ENCODE measurements at regions not wholly inside any gene's neighbourhood (a gene's known extent, or its start where the extent isn't known, plus 50 kb on each side); places are given as distances from the start of the nearest gene placed in this dataset.

GRCh38 chr7:138304071-138304320 is 156.1 kb upstream of the TRIM24 start:
- DNase-seq (ENCODE audit: extremely low spot score, unreplicated experiment) = no peak
- TF ChIP-seq CTCF (IDR thresholded peaks at IDR 0.05) = no peak
- H3K4me1 Mint-ChIP-seq (ENCODE audit: unreplicated experiment) = no peaks in the 10 kb centered on the region
- H3K27me3 Mint-ChIP-seq (ENCODE audit: unreplicated experiment) = no peaks in the 10 kb centered on the region
- H3K36me3 Mint-ChIP-seq (ENCODE audit: unreplicated experiment) = peaks cover 2% of the 10 kb centered on the region
- no peak overlapping the region for H3K27ac Mint-ChIP-seq (ENCODE audit: unreplicated experiment)
- H3K9me3 Mint-ChIP-seq (ENCODE audit: unreplicated experiment) = no peaks in the 10 kb centered on the region
- H3K4me3 Mint-ChIP-seq (ENCODE audit: unreplicated experiment) = no peak overlapping the region

- Mint-ChIP-seq H3K4me3 (ENCODE audit: unreplicated experiment) (no peak overlapping the region), H3K27me3 (ENCODE audit: unreplicated experiment) (no peaks in the 10 kb centered on the region), H3K27ac (ENCODE audit: unreplicated experiment) (no peak overlapping the region), H3K9me3 (ENCODE audit: unreplicated experiment) (no peaks in the 10 kb centered on the region), H3K36me3 (ENCODE audit: unreplicated experiment) (peaks cover 1% of the 10 kb centered on the region), H3K4me1 (ENCODE audit: unreplicated experiment) (no peaks in the 10 kb centered on the region)
- no peak for DNase-seq (ENCODE audit: extremely low spot score, unreplicated experiment)
- TF ChIP-seq CTCF (IDR thresholded peaks at IDR 0.05) = no peak
Observed at GRCh38 chr7:138307633-138308032, 152.4 kb upstream of the TRIM24 start.

GRCh38 chr7:138308136-138308535 is 151.9 kb upstream of the TRIM24 start:
- H3K4me3 Mint-ChIP-seq (ENCODE audit: unreplicated experiment) = no peak overlapping the region
- H3K9me3 Mint-ChIP-seq (ENCODE audit: unreplicated experiment) = no peaks in the 10 kb centered on the region
- no peaks in the 10 kb centered on the region for H3K27me3 Mint-ChIP-seq (ENCODE audit: unreplicated experiment)
- H3K36me3 Mint-ChIP-seq (ENCODE audit: unreplicated experiment) = no peaks in the 10 kb centered on the region
- no peak for TF ChIP-seq CTCF (IDR thresholded peaks at IDR 0.05)
- H3K27ac Mint-ChIP-seq (ENCODE audit: unreplicated experiment) = no peak overlapping the region
- DNase-seq (ENCODE audit: extremely low spot score, unreplicated experiment) = no peak
- H3K4me1 Mint-ChIP-seq (ENCODE audit: unreplicated experiment) = no peaks in the 10 kb centered on the region

GRCh38 chr7:138309186-138309585 is 150.9 kb upstream of the TRIM24 start:
- DNase-seq (ENCODE audit: extremely low spot score, unreplicated experiment) = no peak
- no peak for TF ChIP-seq CTCF (IDR thresholded peaks at IDR 0.05)
- Mint-ChIP-seq H3K27me3 (ENCODE audit: unreplicated experiment) (no peaks in the 10 kb centered on the region), H3K36me3 (ENCODE audit: unreplicated experiment) (no peaks in the 10 kb centered on the region), H3K9me3 (ENCODE audit: unreplicated experiment) (peaks cover 3% of the 10 kb centered on the region), H3K4me1 (ENCODE audit: unreplicated experiment) (peaks cover 5% of the 10 kb centered on the region), H3K27ac (ENCODE audit: unreplicated experiment) (no peak overlapping the region), H3K4me3 (ENCODE audit: unreplicated experiment) (no peak overlapping the region)

- H3K36me3 Mint-ChIP-seq (ENCODE audit: unreplicated experiment) = no peaks in the 10 kb centered on the region
- H3K27me3 Mint-ChIP-seq (ENCODE audit: unreplicated experiment) = no peaks in the 10 kb centered on the region
- H3K9me3 Mint-ChIP-seq (ENCODE audit: unreplicated experiment) = peaks cover 10% of the 10 kb centered on the region
- TF ChIP-seq CTCF (IDR thresholded peaks at IDR 0.05) = no peak
- peak; percentile 40 for DNase-seq (ENCODE audit: extremely low spot score, unreplicated experiment)
- no peak overlapping the region for H3K27ac Mint-ChIP-seq (ENCODE audit: unreplicated experiment)
- H3K4me1 Mint-ChIP-seq (ENCODE audit: unreplicated experiment) = peaks cover 7% of the 10 kb centered on the region
- no peak overlapping the region for H3K4me3 Mint-ChIP-seq (ENCODE audit: unreplicated experiment)
Observed at GRCh38 chr7:138313829-138314178, 146.3 kb upstream of the TRIM24 start.
